ENCODE measurements at regions not wholly inside any gene's neighbourhood (a gene's known extent, or its start where the extent isn't known, plus 50 kb on each side); places are given as distances from the start of the nearest gene placed in this dataset.

DNA sequence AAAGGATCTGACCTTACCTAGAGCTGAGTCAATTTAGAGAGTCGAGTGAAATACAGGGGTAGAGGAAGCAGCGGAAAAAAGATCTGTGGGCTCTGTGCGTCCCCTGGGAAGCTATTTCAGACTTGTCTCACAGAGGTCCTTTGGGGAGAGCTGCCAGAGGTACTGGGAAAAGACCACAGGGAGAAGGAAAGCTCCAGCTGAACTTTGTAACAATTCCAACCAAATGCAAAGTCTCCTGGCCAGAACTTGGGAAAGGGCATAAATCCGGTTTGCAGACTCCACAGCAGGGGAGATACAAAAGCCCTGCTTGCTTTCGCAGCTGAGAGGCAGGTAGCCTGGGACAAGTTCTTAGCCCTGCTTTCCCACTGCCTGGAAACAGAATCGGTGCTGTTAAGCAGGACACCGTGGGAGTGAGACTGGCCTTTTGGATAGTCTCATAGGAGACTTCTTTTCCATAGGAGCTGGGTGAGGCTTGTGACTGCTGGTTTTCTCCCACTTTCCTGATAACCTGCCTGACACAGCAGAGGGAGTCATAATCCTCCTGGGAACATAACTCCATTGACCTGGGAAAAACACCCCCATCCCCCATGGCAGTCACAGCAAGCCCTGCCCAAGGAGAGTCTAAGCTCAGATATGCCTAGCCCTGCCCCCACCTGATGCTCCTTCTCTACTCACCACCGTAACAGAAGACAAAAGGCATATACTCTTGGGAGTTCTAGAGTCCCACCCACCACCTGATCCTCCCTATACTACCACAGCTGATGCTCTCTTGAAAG is 926.2 kb downstream of the KCNMA1 start:
- Mint-ChIP-seq H3K36me3 (peaks cover 2% of the 10 kb centered on the region), H3K4me1 (no peaks in the 10 kb centered on the region), H3K9me3 (peaks cover 41% of the 10 kb centered on the region), H3K27ac (no peak overlapping the region), H3K27me3 (ENCODE audit: low read depth) (peaks cover 58% of the 10 kb centered on the region), H3K4me3 (no peak overlapping the region)
- TF ChIP-seq, protein P1, sequence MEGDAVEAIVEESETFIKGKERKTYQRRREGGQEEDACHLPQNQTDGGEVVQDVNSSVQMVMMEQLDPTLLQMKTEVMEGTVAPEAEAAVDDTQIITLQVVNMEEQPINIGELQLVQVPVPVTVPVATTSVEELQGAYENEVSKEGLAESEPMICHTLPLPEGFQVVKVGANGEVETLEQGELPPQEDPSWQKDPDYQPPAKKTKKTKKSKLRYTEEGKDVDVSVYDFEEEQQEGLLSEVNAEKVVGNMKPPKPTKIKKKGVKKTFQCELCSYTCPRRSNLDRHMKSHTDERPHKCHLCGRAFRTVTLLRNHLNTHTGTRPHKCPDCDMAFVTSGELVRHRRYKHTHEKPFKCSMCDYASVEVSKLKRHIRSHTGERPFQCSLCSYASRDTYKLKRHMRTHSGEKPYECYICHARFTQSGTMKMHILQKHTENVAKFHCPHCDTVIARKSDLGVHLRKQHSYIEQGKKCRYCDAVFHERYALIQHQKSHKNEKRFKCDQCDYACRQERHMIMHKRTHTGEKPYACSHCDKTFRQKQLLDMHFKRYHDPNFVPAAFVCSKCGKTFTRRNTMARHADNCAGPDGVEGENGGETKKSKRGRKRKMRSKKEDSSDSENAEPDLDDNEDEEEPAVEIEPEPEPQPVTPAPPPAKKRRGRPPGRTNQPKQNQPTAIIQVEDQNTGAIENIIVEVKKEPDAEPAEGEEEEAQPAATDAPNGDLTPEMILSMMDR (IDR thresholded peaks at IDR 0.05; ENCODE audit: unreplicated experiment) = no peak
- no peak for DNase-seq (ENCODE audit: low spot score in 2 of 2, unreplicated experiment in 2 of 2)

DNA sequence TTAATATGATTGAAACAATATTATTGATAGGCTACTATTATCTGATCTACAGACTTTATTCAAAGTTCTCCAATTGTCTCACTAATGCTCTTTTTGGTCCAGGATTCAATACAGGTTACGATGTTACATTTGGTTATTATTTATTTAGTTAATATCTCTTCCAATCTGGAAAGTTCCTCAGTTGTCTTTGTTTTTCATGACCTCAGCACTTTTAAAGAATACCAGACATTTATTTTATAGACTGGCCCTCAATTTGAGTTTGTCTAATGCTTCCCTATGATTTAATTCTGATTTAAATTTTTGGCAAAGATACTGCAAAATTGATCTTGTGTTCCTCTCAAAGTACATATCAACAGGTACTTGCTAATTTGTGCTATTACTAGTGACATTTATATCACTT is 937.4 kb downstream of the KCNMA1 start:
- peaks cover 1% of the 10 kb centered on the region for H3K36me3 Mint-ChIP-seq
- H3K27me3 Mint-ChIP-seq (ENCODE audit: low read depth) = peaks cover 9% of the 10 kb centered on the region
- TF ChIP-seq, protein P1 (IDR thresholded peaks at IDR 0.05; ENCODE audit: unreplicated experiment) = no peak
- no peak overlapping the region for H3K27ac Mint-ChIP-seq
- H3K4me1 Mint-ChIP-seq = no peaks in the 10 kb centered on the region
- no peak overlapping the region for H3K4me3 Mint-ChIP-seq
- peaks cover 13% of the 10 kb centered on the region for H3K9me3 Mint-ChIP-seq
- no peak for DNase-seq (ENCODE audit: low spot score in 2 of 2, unreplicated experiment in 2 of 2)

GRCh38 chr10:76697923-76698322 is 939.7 kb downstream of the KCNMA1 start:
- Mint-ChIP-seq H3K9me3 (peaks cover 21% of the 10 kb centered on the region), H3K36me3 (peaks cover 1% of the 10 kb centered on the region), H3K27me3 (ENCODE audit: low read depth) (peaks cover 6% of the 10 kb centered on the region), H3K4me1 (no peaks in the 10 kb centered on the region), H3K27ac (no peak overlapping the region), H3K4me3 (no peak overlapping the region)
- TF ChIP-seq, protein P1 (IDR thresholded peaks at IDR 0.05; ENCODE audit: unreplicated experiment) = no peak
- no peak for DNase-seq (ENCODE audit: low spot score in 2 of 2, unreplicated experiment in 2 of 2)

DNA sequence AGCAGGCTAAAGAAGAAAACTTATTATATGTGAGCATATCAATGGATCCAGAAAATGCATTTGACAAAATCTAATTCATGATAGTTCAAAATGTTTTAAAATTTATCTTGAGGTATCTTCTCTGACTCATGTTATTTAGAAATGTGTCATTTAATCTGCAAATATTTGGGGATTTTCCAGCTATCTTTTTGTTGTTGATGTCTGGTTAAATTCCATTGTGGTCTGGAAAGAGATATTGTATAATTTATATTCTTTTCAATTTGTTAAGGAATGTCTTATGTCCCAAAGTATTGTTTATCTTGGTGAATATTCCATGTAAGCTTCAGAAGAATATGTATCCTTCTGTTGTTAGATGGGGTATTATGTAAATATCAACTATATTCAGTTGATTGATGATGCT is 942.5 kb downstream of the KCNMA1 start:
- Mint-ChIP-seq H3K4me3 (no peak overlapping the region), H3K9me3 (peaks cover 32% of the 10 kb centered on the region), H3K36me3 (no peaks in the 10 kb centered on the region), H3K27ac (no peak overlapping the region), H3K27me3 (ENCODE audit: low read depth) (peaks cover 6% of the 10 kb centered on the region), H3K4me1 (no peaks in the 10 kb centered on the region)
- TF ChIP-seq, protein P1 (IDR thresholded peaks at IDR 0.05; ENCODE audit: unreplicated experiment) = no peak
- no peak for DNase-seq (ENCODE audit: low spot score in 2 of 2, unreplicated experiment in 2 of 2)

DNA sequence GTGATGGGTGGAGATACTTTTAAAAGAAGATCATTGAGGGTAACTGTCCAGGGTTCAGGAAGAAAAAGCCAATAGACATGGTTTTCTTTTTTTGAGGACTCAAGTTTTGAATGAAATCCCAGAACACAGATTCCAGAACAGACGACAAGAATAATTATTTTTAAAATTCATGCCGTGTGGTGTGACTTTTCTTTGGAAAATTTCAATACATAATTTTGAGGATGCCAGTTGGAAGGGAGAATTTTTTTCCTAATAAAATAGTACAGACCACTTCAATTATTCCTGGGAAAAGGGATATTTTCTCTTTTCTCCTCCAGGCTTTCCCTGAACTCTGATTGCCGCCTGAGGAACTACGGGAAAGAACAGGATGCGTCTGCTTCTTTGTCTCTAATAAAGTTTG is 951.4 kb downstream of the KCNMA1 start:
- Mint-ChIP-seq H3K27me3 (ENCODE audit: low read depth) (peaks cover 39% of the 10 kb centered on the region), H3K4me3 (no peak overlapping the region), H3K27ac (no peak overlapping the region), H3K36me3 (no peaks in the 10 kb centered on the region), H3K9me3 (peaks cover 20% of the 10 kb centered on the region), H3K4me1 (no peaks in the 10 kb centered on the region)
- no peak for DNase-seq (ENCODE audit: low spot score in 2 of 2, unreplicated experiment in 2 of 2)
- TF ChIP-seq, protein P1 (IDR thresholded peaks at IDR 0.05; ENCODE audit: unreplicated experiment) = no peak
